Tibial nerve (tissue), 4 donors: ENCODE measurements at regions not wholly inside any gene's neighbourhood (a gene's known extent, or its start where the extent isn't known, plus 50 kb on each side); places are given as distances from the start of the nearest gene placed in this dataset.

Experiments used
- DNase-seq, 2 donors: peaks; one replicate each; pipeline ENCODE4 v3.0.0-alpha.2; 2019; ENCODE audit warnings: low spot score in 2 of 2
- H3K27ac ChIP-seq, 4 donors: fragments of 200-600 bp; sonication (generic) in 3 of 4; one replicate each; pipeline ENCODE4 v1.5.1; 2017 to 2019; ENCODE audit warnings: mild to moderate bottlenecking in 1 of 4
- H3K27me3 ChIP-seq, 2 donors: fragments of 200-600 bp; sonication (generic) in 1 of 2; one replicate each; pipeline versions ENCODE4 v1.5.1 to v1.6.0; 2017 to 2019
- H3K36me3 ChIP-seq, 3 donors: fragments of 200-600 bp; sonication (generic); one replicate each; pipeline ENCODE4 v1.5.1; 2018 to 2019
- H3K4me1 ChIP-seq, 4 donors: fragments of 200-600 bp; sonication (generic) in 3 of 4; one replicate each; pipeline ENCODE4 v1.5.1; 2017 to 2019
- H3K4me3 ChIP-seq, 4 donors: fragments of 200-600 bp; sonication (generic) in 3 of 4; one replicate each; pipeline ENCODE4 v1.5.1; 2017 to 2019; ENCODE audit warnings: mild to moderate bottlenecking in 1 of 4, moderate library complexity in 1 of 4
- H3K9me3 ChIP-seq, 4 donors: fragments of 200-600 bp; sonication (generic) in 3 of 4; one replicate each; pipeline ENCODE4 v1.5.1; 2017 to 2019
- CTCF ChIP-seq, 5 experiments: fragments of 200-600 bp in 3 of 5; fragments of 450-650 bp in 2 of 5; sonication (generic) in 3 of 5; IDR thresholded peaks; one replicate each; pipeline ENCODE4 v1.5.1; 2016 to 2019; ENCODE audit warnings: antibody characterized with exemption in 5 of 5, mild to moderate bottlenecking in 3 of 5, moderate library complexity in 2 of 5
- EP300 ChIP-seq, 2 donors: sonication (generic); formaldehyde crosslinking; IDR thresholded peaks; one replicate each; pipeline ENCODE4 v1.6.1; 2017; ENCODE audit warnings: antibody characterized with exemption in 2 of 2, mild to moderate bottlenecking in 1 of 2
- POLR2A ChIP-seq, 2 donors: fragments of 450-650 bp; IDR thresholded peaks; one replicate each; pipeline ENCODE4 v1.6.1; 2017; ENCODE audit warnings: antibody characterized with exemption in 2 of 2, mild to moderate bottlenecking in 2 of 2, moderate library complexity in 2 of 2
- WGBS, 2 donors: methylation state at CpG; one replicate each; pipeline ENCODE4 v1.1.5; 2018; 5-methylcytosine and 5-hydroxymethylcytosine counted together

GRCh38 chr6:12529364-12530019 lies 187.1 kb upstream of the PHACTR1 start:
- Histone ChIP-seq H3K27me3 (no peaks in the 10 kb centered on the region), H3K4me3 (no peak overlapping the region), H3K9me3 (peaks cover 0 to 4% (median 0%) of the 10 kb centered on the region in 4 donors), H3K4me1 (no peaks in the 10 kb centered on the region), H3K27ac (no peak overlapping the region), H3K36me3 (no peaks in the 10 kb centered on the region)
- WGBS, 2 donors = 62 to 69% methylated on average over 9 of the region's 9 CpGs
- no peak for TF ChIP-seq CTCF (IDR thresholded peaks at IDR 0.05)
- TF ChIP-seq POLR2A (IDR thresholded peaks at IDR 0.05) = no peak
- no peak for TF ChIP-seq EP300 (IDR thresholded peaks at IDR 0.05)
- no peak for DNase-seq

- Histone ChIP-seq H3K9me3 (no peaks in the 10 kb centered on the region), H3K36me3 (no peaks in the 10 kb centered on the region), H3K27ac (no peak overlapping the region), H3K4me1 (no peaks in the 10 kb centered on the region), H3K4me3 (no peak overlapping the region), H3K27me3 (no peaks in the 10 kb centered on the region)
- TF ChIP-seq POLR2A (IDR thresholded peaks at IDR 0.05) (no peak), EP300 (IDR thresholded peaks at IDR 0.05) (no peak), CTCF (IDR thresholded peaks at IDR 0.05) (no peak)
- DNase-seq = no peak
- 66 to 73% methylated on average over 2 of the region's 2 CpGs for WGBS, 2 donors
Measured at GRCh38 chr6:12530345-12530744, 186.2 kb upstream of the PHACTR1 start.

- Histone ChIP-seq H3K4me1 (no peaks in the 10 kb centered on the region), H3K27ac (no peak overlapping the region), H3K4me3 (no peak overlapping the region), H3K27me3 (no peaks in the 10 kb centered on the region), H3K36me3 (no peaks in the 10 kb centered on the region), H3K9me3 (no peaks in the 10 kb centered on the region)
- TF ChIP-seq CTCF (IDR thresholded peaks at IDR 0.05) (no peak), EP300 (IDR thresholded peaks at IDR 0.05) (no peak), POLR2A (IDR thresholded peaks at IDR 0.05) (no peak)
- no peak for DNase-seq
- 68 to 71% methylated on average over 4 of the region's 4 CpGs for WGBS, 2 donors
Measured at GRCh38 chr6:12533586-12533985, 183.0 kb upstream of the PHACTR1 start.

DNA sequence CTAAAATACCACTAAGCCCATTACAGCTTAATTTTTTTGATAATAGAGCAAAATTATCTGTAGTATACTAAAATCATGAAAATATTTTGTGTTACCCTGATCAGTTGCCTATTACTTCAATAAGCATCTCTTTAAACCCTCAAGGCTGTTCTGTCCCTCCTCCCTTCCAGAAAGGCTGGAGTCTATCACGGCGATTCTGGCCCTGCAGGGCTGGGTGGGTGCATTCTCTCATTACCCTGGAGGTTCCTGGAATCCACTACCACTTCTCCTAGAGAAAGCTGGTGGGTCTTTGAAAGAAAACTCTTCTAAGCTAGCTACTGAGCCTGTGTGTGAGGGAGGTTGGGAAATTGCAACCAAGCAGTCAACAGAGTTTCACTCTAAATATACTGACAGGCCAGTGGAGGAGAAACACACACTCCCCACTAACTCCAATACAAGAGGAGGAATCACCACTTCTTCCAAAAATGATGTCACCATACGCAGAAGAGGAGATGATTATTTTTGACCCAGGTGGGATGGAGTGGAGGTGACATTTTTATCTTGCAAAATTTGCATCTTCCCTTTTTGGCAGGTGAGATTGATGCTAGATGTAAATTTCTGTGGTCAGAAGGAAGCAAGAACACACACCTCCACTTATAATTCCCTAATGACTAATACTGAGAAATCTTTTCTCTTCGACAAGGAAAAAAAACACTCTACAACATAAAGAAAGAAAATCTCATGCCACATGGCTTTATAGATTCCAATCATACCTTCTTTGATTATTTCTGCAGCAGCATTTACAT lies 182.3 kb upstream of the PHACTR1 start:
- Histone ChIP-seq H3K27me3 (no peaks in the 10 kb centered on the region), H3K4me1 (no peaks in the 10 kb centered on the region), H3K27ac (no peak overlapping the region), H3K36me3 (no peaks in the 10 kb centered on the region), H3K9me3 (no peaks in the 10 kb centered on the region), H3K4me3 (no peak overlapping the region)
- WGBS, 2 donors = 62 to 64% methylated on average over 4 of the region's 4 CpGs
- DNase-seq = no peak
- TF ChIP-seq POLR2A (IDR thresholded peaks at IDR 0.05) = no peak
- TF ChIP-seq EP300 (IDR thresholded peaks at IDR 0.05) = no peak
- no peak for TF ChIP-seq CTCF (IDR thresholded peaks at IDR 0.05)

DNA sequence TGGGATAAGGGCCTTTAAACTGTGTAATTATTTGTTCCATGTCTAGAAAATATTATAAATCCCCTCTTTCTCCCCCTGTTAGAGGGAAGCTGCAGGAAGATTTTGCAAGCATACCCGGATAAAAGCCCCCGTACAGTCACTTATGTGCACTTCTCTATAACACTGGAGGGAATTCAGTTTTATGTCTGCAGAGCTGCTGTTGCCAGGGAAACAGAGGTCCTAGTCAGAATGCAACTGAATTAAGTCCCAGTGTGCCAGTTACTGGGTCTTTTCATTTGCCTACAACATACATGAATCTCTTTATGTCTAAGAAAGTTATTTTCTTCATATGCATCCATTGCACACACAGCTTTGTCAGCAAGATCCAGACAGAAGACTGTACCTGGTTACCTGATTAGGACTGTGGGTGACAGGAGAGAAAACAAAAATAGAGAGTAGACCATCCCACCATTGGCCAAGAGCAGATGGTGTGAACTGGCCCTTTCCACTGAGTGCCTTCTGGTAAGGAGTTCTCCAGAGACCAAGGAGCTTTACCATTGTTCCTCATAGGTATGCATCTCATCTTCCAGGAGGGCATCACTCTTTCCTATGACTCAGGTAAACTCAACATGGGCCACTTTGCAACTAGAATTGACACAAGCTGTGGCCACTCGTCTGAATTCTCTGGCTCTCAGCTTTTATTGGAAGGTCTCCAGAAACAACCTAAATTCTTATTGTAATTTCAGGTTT lies 180.8 kb upstream of the PHACTR1 start:
- Histone ChIP-seq H3K27me3 (no peaks in the 10 kb centered on the region), H3K4me3 (no peak overlapping the region), H3K36me3 (no peaks in the 10 kb centered on the region), H3K4me1 (peaks cover 0 to 5% (median 0%) of the 10 kb centered on the region in 4 donors), H3K27ac (no peak overlapping the region), H3K9me3 (no peaks in the 10 kb centered on the region)
- WGBS, 2 donors = 54 to 55% methylated on average over 3 of the region's 3 CpGs
- TF ChIP-seq EP300 (IDR thresholded peaks at IDR 0.05) (no peak), POLR2A (IDR thresholded peaks at IDR 0.05) (no peak), CTCF (IDR thresholded peaks at IDR 0.05) (no peak)
- DNase-seq = no peak
